GM23338 (cell line): ENCODE measurements at regions not wholly inside any gene's neighbourhood (a gene's known extent, or its start where the extent isn't known, plus 50 kb on each side); places are given as distances from the start of the nearest gene placed in this dataset.

Source experiments
- ATAC-seq: fragments of 200-7000 bp; cut with Tn5 transposase; 3 replicates; pipeline ENCODE4 v1.9.1; 2020
- DNase-seq: peaks from one replicate; pipeline ENCODE4 v3.0.0-alpha.2; 2015; ENCODE audit warnings: low spot score
- H2AFZ ChIP-seq: fragments of 200-600 bp; sonication (generic); 2 replicates; pipeline ENCODE4 v1.8.0; 2016; ENCODE audit warnings: antibody characterized with exemption, mild to moderate bottlenecking, moderate library complexity
- H3F3A ChIP-seq: fragments of 200-600 bp; sonication (generic); replicated peaks from 2 replicates; pipeline ENCODE4 v1.8.0; 2017; ENCODE audit warnings: antibody characterized with exemption, mixed run types, low read depth
- H3K27ac ChIP-seq: fragments of 200-600 bp; sonication (generic); 2 replicates; pipeline ENCODE4 v1.6.1; 2016; ENCODE audit warnings: low read depth
- H3K27me3 ChIP-seq: fragments of 200-600 bp; sonication (generic); 2 replicates; pipeline ENCODE4 v1.8.0; 2016; ENCODE audit warnings: mild to moderate bottlenecking, mixed run types, moderate library complexity; ENCODE audit not compliant: insufficient read depth
- H3K36me3 ChIP-seq: fragments of 200-600 bp; sonication (generic); 2 replicates; pipeline ENCODE4 v1.8.0; 2016; ENCODE audit warnings: mild to moderate bottlenecking; ENCODE audit not compliant: insufficient read depth
- H3K4me1 ChIP-seq: fragments of 200-600 bp; sonication (generic); 2 replicates; pipeline ENCODE4 v1.8.0; 2016; ENCODE audit warnings: mild to moderate bottlenecking, moderate library complexity; ENCODE audit not compliant: insufficient read depth
- H3K4me2 ChIP-seq: fragments of 200-600 bp; sonication (generic); 2 replicates; pipeline ENCODE4 v1.7.1; 2017; ENCODE audit warnings: mixed run types
- H3K4me3 ChIP-seq: fragments of 200-600 bp; sonication (generic); 2 replicates; pipeline ENCODE4 v1.6.1; 2016; ENCODE audit warnings: mixed run types
- H3K79me2 ChIP-seq: fragments of 200-600 bp; sonication (generic); replicated peaks from 2 replicates; pipeline ENCODE4 v1.8.0; 2017; ENCODE audit warnings: mild to moderate bottlenecking; ENCODE audit not compliant: insufficient read depth
- H3K9me2 ChIP-seq: fragments of 200-600 bp; sonication (generic); 2 replicates; pipeline ENCODE4 v1.8.0; 2017; ENCODE audit not compliant: insufficient read depth
- H4K20me1 ChIP-seq: fragments of 200-600 bp; sonication (generic); replicated peaks from 2 replicates; pipeline ENCODE4 v1.8.0; 2017; ENCODE audit warnings: mild to moderate bottlenecking; ENCODE audit not compliant: insufficient read depth
- H3K27ac Mint-ChIP-seq: 2 replicates; pipeline ENCODE4 v1.8.0; 2020; ENCODE audit warnings: inconsistent platforms, mild to moderate bottlenecking, moderate library complexity, mixed read lengths
- H3K27me3 Mint-ChIP-seq: 3 replicates; pipeline ENCODE4 v1.8.0; 2022; ENCODE audit warnings: low read depth, mild to moderate bottlenecking, moderate library complexity, mixed read lengths, inconsistent platforms; ENCODE audit not compliant: insufficient read depth, poor library complexity
- H3K36me3 Mint-ChIP-seq: 3 replicates; pipeline ENCODE4 v1.8.0; 2021; ENCODE audit warnings: low read depth, mild to moderate bottlenecking, inconsistent platforms, moderate library complexity, mixed read lengths
- H3K4me1 Mint-ChIP-seq: 3 replicates; pipeline ENCODE4 v1.8.0; 2020; ENCODE audit warnings: mild to moderate bottlenecking, inconsistent platforms, mixed read lengths
- H3K4me3 Mint-ChIP-seq: 3 replicates; pipeline ENCODE4 v1.8.0; 2021; ENCODE audit warnings: moderate library complexity, mild to moderate bottlenecking, inconsistent platforms, mixed read lengths
- H3K9me3 Mint-ChIP-seq: 3 replicates; pipeline ENCODE4 v1.8.0; 2020; ENCODE audit warnings: moderate library complexity, mild to moderate bottlenecking, inconsistent platforms, mixed read lengths
- CREB1 ChIP-seq: fragments of 250-450 bp; sonication (Bioruptor Pico); IDR thresholded peaks from 2 replicates; pipeline ENCODE4 v1.5.0; 2020; ENCODE audit warnings: low read depth, mild to moderate bottlenecking, moderate library complexity
- EZH2 ChIP-seq: fragments of 200-600 bp; sonication (generic); IDR thresholded peaks from one replicate; pipeline ENCODE4 v1.8.0; 2017; ENCODE audit warnings: antibody characterized with exemption, mild to moderate bottlenecking, low read depth; ENCODE audit not compliant: unreplicated experiment
- EZH2phosphoT487 ChIP-seq: fragments of 200-600 bp; sonication (generic); IDR thresholded peaks from one replicate; pipeline ENCODE4 v1.8.1; 2018; ENCODE audit warnings: antibody characterized with exemption; ENCODE audit not compliant: unreplicated experiment
- JUNB ChIP-seq: IDR thresholded peaks from one replicate; pipeline ENCODE4 v1.6.1; 2016; ENCODE audit warnings: antibody characterized with exemption; ENCODE audit not compliant: unreplicated experiment
- NANOG ChIP-seq: IDR thresholded peaks from 2 replicates; pipeline ENCODE4 v1.6.1; 2016; ENCODE audit warnings: antibody characterized with exemption, borderline replicate concordance
- POLR2AphosphoS5 ChIP-seq: IDR thresholded peaks from 2 replicates; pipeline ENCODE4 v1.6.1; 2016; ENCODE audit warnings: antibody characterized with exemption, low read depth
- STAT1 ChIP-seq: IDR thresholded peaks from one replicate; pipeline ENCODE4 v1.6.1; 2016; ENCODE audit warnings: antibody characterized with exemption; ENCODE audit not compliant: unreplicated experiment
- ZNF114 ChIP-seq: fragments of 250-450 bp; sonication (Bioruptor Pico); IDR thresholded peaks from 2 replicates; pipeline ENCODE4 v1.5.0; 2020; ENCODE audit warnings: mild to moderate bottlenecking, moderate library complexity
- TF ChIP-seq, protein P1 (sequence below): IDR thresholded peaks from 2 replicates; pipeline ENCODE4 v1.6.1; 2016; ENCODE audit warnings: antibody characterized with exemption
- TF ChIP-seq, protein P2 (sequence below): IDR thresholded peaks from one replicate; pipeline ENCODE4 v1.6.1; 2018; ENCODE audit warnings: antibody characterized with exemption; ENCODE audit not compliant: unreplicated experiment
- TF ChIP-seq, protein P3 (sequence below), 2 experiments: fragments of 200-600 bp in 1 of 2; sonication (generic) in 1 of 2; conservative IDR thresholded peaks; 2 replicates each; pipeline versions ENCODE4 v1.5.1 to v1.6.1; 2016 to 2017; ENCODE audit warnings: antibody characterized with exemption in 2 of 2, low read depth in 2 of 2, mild to moderate bottlenecking in 2 of 2, moderate library complexity in 1 of 2

DNA sequence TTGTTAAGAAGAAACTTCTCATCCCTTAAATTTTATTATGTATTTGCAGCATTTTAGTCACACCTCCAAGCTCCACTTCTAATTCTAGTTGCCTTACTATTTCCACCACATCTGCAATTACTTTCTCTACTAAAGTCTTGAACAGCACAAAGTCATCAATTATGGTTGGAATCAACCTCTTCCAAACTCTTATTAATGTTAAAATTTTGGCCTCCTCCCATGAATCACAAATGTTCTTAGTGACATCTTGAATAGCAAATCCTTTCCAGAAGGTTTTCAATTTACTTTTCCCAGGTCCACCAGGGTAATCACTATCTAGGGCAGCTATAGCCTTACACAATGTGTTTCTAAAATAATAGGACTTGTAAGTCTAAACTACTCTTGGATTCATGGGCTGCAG, 126.3 kb upstream of the POM121L12 start:
- DNase-seq: no peak
- Mint-ChIP-seq H3K9me3 (peaks cover 32% of the 10 kb centered on the region), H3K4me3 (no peak overlapping the region), H3K4me1 (no peaks in the 10 kb centered on the region), H3K36me3 (peaks cover 33% of the 10 kb centered on the region), H3K27ac (no peak overlapping the region), H3K27me3 (no peaks in the 10 kb centered on the region)
- Histone ChIP-seq H3F3A (no peaks in the 10 kb centered on the region), H3K4me3 (no peak overlapping the region), H3K36me3 (peaks cover 11% of the 10 kb centered on the region), H4K20me1 (no peaks in the 10 kb centered on the region), H2AFZ (no peak overlapping the region), H3K79me2 (no peaks in the 10 kb centered on the region), H3K27ac (no peak overlapping the region), H3K9me2 (no peaks in the 10 kb centered on the region), H3K4me2 (no peak overlapping the region), H3K27me3 (no peaks in the 10 kb centered on the region), H3K4me1 (0 out of 2 replicates have a peak, but pooled peaks cover under 1% of the 10 kb centered on the region)
- ATAC-seq: no peak
- TF ChIP-seq EZH2phosphoT487: no peak
- no peak for TF ChIP-seq EZH2
- TF ChIP-seq, protein P1, sequence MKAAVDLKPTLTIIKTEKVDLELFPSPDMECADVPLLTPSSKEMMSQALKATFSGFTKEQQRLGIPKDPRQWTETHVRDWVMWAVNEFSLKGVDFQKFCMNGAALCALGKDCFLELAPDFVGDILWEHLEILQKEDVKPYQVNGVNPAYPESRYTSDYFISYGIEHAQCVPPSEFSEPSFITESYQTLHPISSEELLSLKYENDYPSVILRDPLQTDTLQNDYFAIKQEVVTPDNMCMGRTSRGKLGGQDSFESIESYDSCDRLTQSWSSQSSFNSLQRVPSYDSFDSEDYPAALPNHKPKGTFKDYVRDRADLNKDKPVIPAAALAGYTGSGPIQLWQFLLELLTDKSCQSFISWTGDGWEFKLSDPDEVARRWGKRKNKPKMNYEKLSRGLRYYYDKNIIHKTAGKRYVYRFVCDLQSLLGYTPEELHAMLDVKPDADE: no peak
- TF ChIP-seq CREB1: no peak
- TF ChIP-seq ZNF114 (CRISPR knock-in tag): no peak
- TF ChIP-seq, protein P2, sequence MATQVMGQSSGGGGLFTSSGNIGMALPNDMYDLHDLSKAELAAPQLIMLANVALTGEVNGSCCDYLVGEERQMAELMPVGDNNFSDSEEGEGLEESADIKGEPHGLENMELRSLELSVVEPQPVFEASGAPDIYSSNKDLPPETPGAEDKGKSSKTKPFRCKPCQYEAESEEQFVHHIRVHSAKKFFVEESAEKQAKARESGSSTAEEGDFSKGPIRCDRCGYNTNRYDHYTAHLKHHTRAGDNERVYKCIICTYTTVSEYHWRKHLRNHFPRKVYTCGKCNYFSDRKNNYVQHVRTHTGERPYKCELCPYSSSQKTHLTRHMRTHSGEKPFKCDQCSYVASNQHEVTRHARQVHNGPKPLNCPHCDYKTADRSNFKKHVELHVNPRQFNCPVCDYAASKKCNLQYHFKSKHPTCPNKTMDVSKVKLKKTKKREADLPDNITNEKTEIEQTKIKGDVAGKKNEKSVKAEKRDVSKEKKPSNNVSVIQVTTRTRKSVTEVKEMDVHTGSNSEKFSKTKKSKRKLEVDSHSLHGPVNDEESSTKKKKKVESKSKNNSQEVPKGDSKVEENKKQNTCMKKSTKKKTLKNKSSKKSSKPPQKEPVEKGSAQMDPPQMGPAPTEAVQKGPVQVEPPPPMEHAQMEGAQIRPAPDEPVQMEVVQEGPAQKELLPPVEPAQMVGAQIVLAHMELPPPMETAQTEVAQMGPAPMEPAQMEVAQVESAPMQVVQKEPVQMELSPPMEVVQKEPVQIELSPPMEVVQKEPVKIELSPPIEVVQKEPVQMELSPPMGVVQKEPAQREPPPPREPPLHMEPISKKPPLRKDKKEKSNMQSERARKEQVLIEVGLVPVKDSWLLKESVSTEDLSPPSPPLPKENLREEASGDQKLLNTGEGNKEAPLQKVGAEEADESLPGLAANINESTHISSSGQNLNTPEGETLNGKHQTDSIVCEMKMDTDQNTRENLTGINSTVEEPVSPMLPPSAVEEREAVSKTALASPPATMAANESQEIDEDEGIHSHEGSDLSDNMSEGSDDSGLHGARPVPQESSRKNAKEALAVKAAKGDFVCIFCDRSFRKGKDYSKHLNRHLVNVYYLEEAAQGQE: no peak
- no peak for TF ChIP-seq POLR2AphosphoS5

DNA sequence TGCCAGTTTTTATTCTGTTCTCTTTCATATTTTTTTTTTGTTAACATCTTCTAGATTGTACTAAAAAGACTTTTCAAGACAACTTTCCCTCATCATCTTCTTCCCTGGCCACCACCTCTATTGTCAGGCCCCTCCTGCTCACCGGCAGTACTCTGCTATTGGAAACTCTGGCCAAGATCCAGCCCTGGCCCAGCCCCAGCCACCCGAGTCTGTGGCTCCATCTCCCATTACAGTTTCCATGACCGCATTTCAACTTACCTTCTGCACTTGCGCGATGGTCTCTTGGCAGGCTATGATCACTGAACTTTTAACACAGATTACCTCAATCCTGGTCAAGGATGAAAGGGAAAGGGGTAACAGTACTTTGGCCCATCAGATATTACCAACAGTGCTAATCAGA, 137.7 kb upstream of the POM121L12 start:
- Mint-ChIP-seq H3K27me3 (no peaks in the 10 kb centered on the region), H3K4me3 (no peak overlapping the region), H3K4me1 (no peaks in the 10 kb centered on the region), H3K9me3 (peaks cover 2% of the 10 kb centered on the region; the same call in 1 of the 3 replicates), H3K36me3 (no peaks in the 10 kb centered on the region; the same call in 2 of the 3 replicates), H3K27ac (no peak overlapping the region)
- Histone ChIP-seq H3K4me3 (no peak overlapping the region), H3F3A (no peaks in the 10 kb centered on the region), H3K4me2 (no peak overlapping the region), H4K20me1 (no peaks in the 10 kb centered on the region), H3K36me3 (no peaks in the 10 kb centered on the region), H3K27me3 (no peaks in the 10 kb centered on the region), H3K27ac (no peak overlapping the region), H3K9me2 (0 out of 2 replicates have a peak, but pooled peaks cover 3% of the 10 kb centered on the region), H2AFZ (no peak overlapping the region), H3K79me2 (no peaks in the 10 kb centered on the region), H3K4me1 (no peaks in the 10 kb centered on the region)
- DNase-seq (no peak), ATAC-seq (no peak)
- TF ChIP-seq NANOG (no peak), POLR2AphosphoS5 (no peak), STAT1 (no peak), EZH2phosphoT487 (no peak), ZNF114 (CRISPR knock-in tag) (no peak), JUNB (no peak), EZH2 (no peak)
- TF ChIP-seq, protein P3, sequence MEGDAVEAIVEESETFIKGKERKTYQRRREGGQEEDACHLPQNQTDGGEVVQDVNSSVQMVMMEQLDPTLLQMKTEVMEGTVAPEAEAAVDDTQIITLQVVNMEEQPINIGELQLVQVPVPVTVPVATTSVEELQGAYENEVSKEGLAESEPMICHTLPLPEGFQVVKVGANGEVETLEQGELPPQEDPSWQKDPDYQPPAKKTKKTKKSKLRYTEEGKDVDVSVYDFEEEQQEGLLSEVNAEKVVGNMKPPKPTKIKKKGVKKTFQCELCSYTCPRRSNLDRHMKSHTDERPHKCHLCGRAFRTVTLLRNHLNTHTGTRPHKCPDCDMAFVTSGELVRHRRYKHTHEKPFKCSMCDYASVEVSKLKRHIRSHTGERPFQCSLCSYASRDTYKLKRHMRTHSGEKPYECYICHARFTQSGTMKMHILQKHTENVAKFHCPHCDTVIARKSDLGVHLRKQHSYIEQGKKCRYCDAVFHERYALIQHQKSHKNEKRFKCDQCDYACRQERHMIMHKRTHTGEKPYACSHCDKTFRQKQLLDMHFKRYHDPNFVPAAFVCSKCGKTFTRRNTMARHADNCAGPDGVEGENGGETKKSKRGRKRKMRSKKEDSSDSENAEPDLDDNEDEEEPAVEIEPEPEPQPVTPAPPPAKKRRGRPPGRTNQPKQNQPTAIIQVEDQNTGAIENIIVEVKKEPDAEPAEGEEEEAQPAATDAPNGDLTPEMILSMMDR (conservative IDR thresholded peaks at IDR 0.05; ENCODE audit: low read depth in 2 of 2): no peak
- TF ChIP-seq, protein P2: no peak
- TF ChIP-seq, protein P1: no peak
